Effector CD8-positive, alpha-beta T cell (primary cell): ENCODE measurements at regions not wholly inside any gene's neighbourhood (a gene's known extent, or its start where the extent isn't known, plus 50 kb on each side); places are given as distances from the start of the nearest gene placed in this dataset.

Experiments used
- DNase-seq: peaks from one replicate; lab custom pipeline; 2025; lab: John Stamatoyannopoulos, UW

- no peak for DNase-seq
Observed at GRCh38 chr5:167894631-167895472, 396.6 kb upstream of the WWC1 start.

DNA sequence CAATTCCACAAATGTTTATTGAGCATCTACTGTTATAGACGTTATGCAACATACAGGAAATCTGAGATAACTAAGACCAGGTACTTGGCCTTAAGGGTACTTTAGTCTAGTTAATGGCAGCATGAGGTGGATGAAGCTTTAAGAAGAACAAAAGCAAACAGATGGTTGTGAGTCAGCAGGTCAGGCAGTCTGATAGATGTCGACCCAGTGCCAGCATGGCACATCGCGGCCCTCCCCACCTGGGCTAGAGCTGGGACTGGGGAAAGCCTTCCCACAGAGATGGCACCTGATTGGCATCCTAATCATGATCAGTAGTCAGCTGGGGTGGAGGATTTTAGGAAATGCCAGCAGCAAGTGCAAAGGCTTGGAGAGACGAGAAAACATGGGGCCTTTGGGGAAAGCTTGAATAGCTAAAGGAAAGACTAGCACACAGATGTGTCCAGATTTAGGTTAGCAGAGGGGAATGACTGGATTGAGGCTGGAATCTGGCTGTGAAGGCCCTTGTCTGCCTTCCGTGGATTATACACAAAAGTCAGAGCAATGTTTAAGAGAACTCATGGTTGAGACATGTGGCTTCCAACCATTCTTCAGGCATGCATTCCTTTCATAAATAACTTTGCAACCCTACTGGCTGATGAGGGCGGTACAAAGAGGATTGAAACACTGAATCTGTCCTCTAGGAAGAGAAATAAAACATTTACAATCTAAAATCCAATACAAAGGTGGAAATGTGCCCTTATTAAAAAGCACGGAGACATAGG is 395.4 kb upstream of the WWC1 start:
- DNase-seq, result no peak

- DNase-seq, result no peak
Observed at GRCh38 chr5:167896814-167897213, 394.6 kb upstream of the WWC1 start.

DNA sequence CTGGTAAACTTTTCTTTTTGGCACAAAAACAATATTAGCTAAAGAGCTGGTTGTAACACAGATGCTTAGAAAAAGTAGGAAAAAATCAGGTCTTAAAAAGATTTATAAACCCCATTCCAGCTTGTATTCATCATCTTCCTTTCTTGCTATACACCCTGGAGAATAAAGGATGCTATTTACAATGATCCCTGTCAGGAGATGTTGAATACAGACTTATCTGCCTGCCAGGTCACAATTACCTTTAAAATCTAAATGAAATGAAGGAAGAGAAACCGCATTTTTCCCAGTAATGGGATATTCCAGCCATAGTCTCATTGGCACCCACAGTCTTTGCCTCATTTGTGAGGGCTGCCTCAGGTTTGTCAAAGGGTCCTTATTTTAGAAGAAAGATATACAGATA is 394.1 kb upstream of the WWC1 start:
- DNase-seq, result no peak

DNA sequence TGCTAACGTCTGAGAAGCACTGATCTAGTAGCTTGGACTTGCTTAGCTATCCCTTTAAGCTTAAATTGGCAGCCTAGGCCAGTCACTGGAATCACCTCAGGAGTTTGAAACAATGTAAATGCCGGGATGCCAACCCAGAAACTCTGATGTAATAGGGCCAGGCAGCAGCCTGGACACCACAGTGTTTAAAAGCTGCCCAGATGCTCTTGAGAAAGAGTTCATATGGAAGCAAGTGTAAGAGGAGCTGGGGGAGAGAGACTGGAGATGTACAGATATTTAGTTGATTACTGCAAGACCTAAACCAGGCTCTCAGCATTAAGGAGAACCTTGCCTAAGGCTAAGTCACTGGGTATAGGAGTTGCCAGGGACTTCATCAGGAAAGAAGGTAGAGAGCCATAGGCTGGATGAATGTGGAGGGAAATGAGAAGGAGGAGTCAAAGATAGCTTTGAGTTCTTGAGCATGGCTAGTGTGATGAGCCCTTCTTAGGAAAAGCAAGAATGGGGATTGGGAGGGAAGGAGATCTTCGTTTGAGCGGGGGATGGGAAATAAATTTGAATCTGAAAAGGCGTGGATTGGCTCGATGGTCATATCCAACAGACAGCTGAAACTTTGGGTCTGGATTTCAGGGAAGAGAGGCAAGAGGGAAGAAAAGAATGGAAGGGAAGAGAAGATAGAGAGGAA is 392.9 kb upstream of the WWC1 start:
- no peak for DNase-seq

DNA sequence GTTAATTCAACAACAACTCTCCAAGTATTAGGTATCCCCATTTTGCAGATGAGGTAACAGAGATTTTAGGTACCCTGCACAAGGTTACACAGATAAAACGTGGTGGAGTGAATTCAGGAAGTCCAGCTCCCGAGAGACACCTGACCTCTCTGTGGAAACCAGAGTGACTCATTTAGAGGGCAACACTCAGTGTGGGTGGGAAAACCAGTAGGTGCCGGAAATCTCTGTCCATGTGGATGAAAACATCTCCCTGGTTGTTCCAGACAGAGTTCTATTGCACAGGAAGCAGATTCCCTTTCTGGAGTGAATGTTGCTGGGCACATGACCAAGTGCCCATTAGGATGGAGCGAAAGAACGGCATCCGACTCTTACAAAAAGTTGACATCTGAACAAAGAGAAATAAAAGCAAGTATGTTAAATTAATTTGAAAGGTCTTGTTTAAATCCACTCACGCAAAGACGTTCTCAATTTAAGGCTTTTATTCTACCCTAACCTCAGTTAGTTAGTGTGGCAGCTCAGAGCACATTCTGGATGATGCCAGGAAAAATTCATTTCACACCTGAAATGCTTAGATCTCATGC is 391.9 kb upstream of the WWC1 start:
- no peak for DNase-seq

DNA sequence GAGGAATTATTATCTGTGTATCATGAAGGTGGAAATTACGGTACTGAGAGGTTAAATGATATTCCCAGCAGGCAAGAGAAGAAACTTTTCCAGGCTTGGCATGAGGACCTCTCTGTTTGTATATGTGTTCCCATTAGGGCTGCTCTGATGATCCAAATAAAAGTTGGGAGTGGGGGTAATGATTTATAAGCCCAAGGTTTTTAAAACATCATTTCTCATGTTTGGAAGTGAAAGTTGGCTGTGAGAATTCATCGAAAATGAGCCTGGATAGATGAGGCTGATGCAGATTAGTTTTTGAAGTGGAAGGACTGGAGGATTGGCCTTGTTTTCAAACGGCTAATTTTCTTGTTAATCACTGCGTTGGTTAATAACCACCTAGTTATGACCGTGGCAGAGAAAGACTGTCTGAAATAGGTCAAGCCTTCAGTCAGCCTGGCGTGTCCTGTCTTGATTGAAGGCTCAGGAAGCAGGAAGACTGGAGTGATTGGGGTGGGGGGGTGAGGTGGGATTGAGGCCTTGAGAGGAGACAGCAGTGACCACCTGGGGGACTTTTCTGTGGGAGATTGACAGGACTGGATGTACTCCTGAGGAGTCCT is 391.0 kb upstream of the WWC1 start:
- no peak for DNase-seq

DNA sequence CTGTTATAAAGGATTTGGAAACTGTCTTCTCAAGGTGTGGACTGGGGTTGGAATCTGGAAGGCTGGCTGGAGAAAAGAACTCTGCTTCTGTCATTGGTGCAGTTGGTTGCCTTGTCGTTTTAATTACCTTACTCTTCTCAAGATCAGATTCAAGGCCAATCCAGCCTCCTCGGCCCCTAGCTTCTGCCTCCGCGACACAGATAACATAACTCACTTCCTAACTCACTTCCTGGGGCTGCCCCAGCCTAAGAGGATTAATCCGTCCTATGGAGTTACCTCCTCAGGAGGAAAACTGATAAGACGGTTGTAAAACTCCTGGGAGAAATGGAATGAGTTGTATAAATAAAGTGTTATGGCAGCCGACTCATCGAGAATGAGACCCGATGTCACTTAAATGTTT is 389.1 kb upstream of the WWC1 start:
- no peak for DNase-seq

DNA sequence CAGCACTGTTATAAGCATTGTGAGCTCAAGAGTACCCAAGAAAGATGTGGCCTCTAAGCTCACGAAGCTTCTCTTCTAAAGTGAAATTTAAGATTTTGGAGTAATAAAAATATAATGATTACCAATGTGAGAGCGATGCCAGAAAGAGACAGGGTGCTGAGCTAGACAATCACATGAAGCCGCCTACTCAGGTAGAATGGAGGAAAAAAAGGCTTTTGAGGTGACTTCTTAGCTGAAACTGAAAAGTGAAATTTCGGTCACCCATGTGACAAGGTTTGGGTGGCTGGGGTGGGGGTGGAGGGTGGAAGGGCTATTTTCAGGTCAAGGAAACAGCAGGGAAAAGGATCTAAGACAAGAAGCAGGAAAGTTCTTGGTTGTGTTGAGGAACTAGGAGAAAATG is 388.2 kb upstream of the WWC1 start:
- DNase-seq, result no peak

- no peak for DNase-seq
Observed at GRCh38 chr5:167903659-167904058, 387.8 kb upstream of the WWC1 start.

GRCh38 chr5:167905919-167906853 is 385.3 kb upstream of the WWC1 start:
- no peak for DNase-seq

DNA sequence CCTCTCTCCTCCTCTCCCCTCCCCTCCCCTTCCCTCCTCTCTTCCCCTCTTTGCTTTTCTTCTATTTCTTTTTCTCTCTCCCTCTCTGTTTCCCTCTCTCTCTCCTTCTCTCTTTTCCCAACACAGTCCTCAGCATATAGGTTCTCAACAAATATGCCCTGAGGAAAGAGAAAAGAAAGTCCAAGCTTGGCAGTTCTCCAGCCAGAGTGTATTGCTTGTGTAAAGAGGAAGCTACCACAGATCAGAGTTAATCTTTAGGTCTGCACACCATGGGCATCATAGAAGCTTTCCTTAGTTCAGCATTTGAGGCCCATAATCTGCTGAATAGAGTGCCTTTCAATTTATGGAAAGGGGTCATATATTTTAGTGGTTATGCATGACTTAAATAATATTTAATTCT is 382.8 kb upstream of the WWC1 start:
- no peak for DNase-seq

DNA sequence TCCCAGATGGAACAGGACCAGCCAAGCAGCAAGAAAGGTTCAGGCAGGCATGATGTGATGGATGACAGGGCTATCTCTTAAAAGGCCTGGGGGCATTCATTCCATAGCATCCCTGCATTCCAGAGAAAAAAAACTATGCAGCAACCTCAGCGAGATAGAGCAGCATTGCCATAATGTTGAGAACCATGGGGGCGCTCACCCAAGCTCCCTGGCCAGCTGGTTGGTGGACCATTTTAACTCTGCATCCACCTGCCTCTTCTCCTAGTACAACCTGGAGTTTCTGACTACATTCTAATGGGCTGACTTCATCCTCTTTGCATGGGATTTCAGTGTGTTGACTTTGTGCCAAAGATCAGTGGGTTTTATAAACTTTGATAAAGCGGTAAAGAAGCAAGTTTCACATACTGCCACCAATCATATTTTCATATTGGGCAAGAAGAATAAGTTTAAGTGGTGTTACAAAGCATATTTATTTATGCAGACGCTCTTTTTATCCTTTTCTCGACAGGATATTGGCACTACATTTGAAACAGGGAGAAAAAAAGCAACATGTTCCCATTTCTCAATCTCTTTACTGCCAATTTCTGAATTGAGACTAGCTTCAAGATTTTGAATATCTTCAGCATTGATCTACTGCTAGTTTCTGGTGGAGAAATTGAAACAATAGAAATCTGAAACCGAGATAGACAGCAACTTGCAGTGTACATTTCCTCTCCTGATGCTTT is 378.3 kb upstream of the WWC1 start:
- no peak for DNase-seq

- DNase-seq, result no peak
Observed at GRCh38 chr5:167915237-167915636, 376.2 kb upstream of the WWC1 start.

DNA sequence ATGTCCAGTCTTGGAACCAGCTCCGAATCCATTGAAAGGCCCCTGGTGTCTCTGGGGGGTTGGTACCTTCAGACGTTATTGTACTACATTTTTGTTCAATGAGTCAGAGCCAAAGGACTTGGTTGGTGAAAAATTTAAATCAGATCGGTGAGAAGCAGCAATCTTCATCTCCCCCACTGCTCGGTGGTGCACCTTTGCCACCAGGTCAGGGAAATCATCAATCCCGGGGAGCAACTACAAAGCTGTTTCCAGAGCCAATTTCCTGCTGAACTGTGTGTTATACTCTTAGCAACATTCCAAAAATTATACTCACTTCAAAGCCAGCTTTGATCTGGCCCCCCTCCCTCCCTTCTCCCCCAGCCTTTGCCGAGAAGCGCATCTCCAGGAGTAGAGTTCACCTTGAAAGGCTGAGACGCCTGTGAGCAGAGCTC is 375.2 kb upstream of the WWC1 start:
- DNase-seq, result no peak

DNA sequence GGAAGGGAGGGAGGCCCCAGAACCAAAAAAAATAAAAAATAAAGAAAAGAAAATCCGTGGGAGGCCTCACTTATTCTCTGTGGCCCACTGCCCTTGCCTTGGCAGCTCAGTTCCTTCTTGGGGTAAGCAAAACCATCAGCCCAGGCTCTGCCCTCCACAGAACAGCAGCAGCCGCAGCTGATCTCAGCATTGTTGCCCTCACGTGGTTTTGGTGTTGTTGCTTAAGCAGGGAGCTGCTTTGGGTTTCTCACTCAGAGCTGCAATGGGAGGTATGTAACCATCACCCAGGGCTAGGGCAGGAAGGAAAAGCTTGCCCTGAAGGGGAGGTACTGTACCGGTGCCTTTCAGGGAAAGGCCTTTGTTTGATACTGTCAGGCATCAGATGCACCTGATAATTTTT is 374.7 kb upstream of the WWC1 start:
- DNase-seq, result no peak

- DNase-seq, result no peak
Observed at GRCh38 chr5:167918184-167918812, 373.1 kb upstream of the WWC1 start.

- DNase-seq, result no peak
Observed at GRCh38 chr5:167918813-167919483, 372.5 kb upstream of the WWC1 start.

GRCh38 chr5:167920589-167920988 is 370.9 kb upstream of the WWC1 start:
- no peak for DNase-seq
